Cardiac fibroblast (primary cell): ENCODE measurements at regions not wholly inside any gene's neighbourhood (a gene's known extent, or its start where the extent isn't known, plus 50 kb on each side); places are given as distances from the start of the nearest gene placed in this dataset.

Experiments
- DNase-seq, 2 donors: peaks; one replicate each; pipeline versions ENCODE4 v3.0.0 to v3.0.0-alpha.2; 2010; ENCODE audit warnings: low read depth in 2 of 2
- H3K4me3 ChIP-seq, 2 donors: replicated peaks in 1 of 2; 1 replicate in 1 of 2; 2 replicates in 1 of 2; pipeline ENCODE4 v1.5.1; 2011; ENCODE audit warnings: low read depth in 2 of 2, low read length in 2 of 2, mild to moderate bottlenecking in 2 of 2, moderate library complexity in 1 of 2
- CTCF ChIP-seq: IDR thresholded peaks from one replicate; pipeline ENCODE4 v1.5.1; 2011; ENCODE audit warnings: low read depth, mild to moderate bottlenecking, low read length, inconsistent platforms

- no peak for TF ChIP-seq CTCF
- no peak for DNase-seq
- no peak overlapping the region for H3K4me3 ChIP-seq
Observed at GRCh38 chr14:45406942-45407341, 153.9 kb upstream of the MIS18BP1 start.

GRCh38 chr14:45400950-45401640, 148.1 kb upstream of the MIS18BP1 start:
- DNase-seq: no peak
- no peak for TF ChIP-seq CTCF
- H3K4me3 ChIP-seq: no peak overlapping the region

GRCh38 chr14:45400509-45400908, 147.5 kb upstream of the MIS18BP1 start:
- no peak overlapping the region for H3K4me3 ChIP-seq
- TF ChIP-seq CTCF: no peak
- DNase-seq: no peak

- no peak for DNase-seq
- no peak overlapping the region for H3K4me3 ChIP-seq
- no peak for TF ChIP-seq CTCF
Observed at GRCh38 chr14:45381091-45381490, 128.1 kb upstream of the MIS18BP1 start.

- no peak overlapping the region for H3K4me3 ChIP-seq
- TF ChIP-seq CTCF: no peak
- no peak for DNase-seq
Observed at GRCh38 chr14:45377166-45377565, 124.2 kb upstream of the MIS18BP1 start.

- H3K4me3 ChIP-seq: no peak overlapping the region
- no peak for TF ChIP-seq CTCF
Observed at GRCh38 chr14:45373877-45374276, 120.9 kb upstream of the MIS18BP1 start.

GRCh38 chr14:45364565-45365156, 111.7 kb upstream of the MIS18BP1 start:
- H3K4me3 ChIP-seq: no peak overlapping the region
- DNase-seq: no peak
- no peak for TF ChIP-seq CTCF

More at GRCh38 chr14:45373877-45374276, 120.9 kb upstream of the MIS18BP1 start:
- DNase-seq: no peak
